Pancreas (tissue), 10 donors: ENCODE measurements at regions not wholly inside any gene's neighbourhood (a gene's known extent, or its start where the extent isn't known, plus 50 kb on each side); places are given as distances from the start of the nearest gene placed in this dataset.

Experiments
- ATAC-seq, 4 donors: fragments of 200-7000 bp; cut with Tn5 transposase; one replicate each; pipeline versions ENCODE4 v1.8.0 to v1.9.1; 2020; ENCODE audit warnings: mild to moderate bottlenecking in 4 of 4, moderate library complexity in 4 of 4
- DNase-seq, 6 donors: peaks; one replicate each; pipeline ENCODE4 v3.0.0-alpha.2; 2020
- FAIRE-seq: peaks from 2 replicates; lab custom pipeline; 2012; peaks lifted over from hg19 to GRCh38; lab: Jason Lieb, UNC
- H3K27ac ChIP-seq, 4 donors: fragments of 200-600 bp; sonication (generic); 1 replicate in 3 of 4; 2 replicates in 1 of 4; pipeline versions ENCODE4 v1.5.0 to v1.8.0; 2020
- H3K27me3 ChIP-seq, 4 donors: fragments of 200-600 bp; one replicate each; pipeline ENCODE4 v1.8.0; 2021
- H3K36me3 ChIP-seq, 3 donors: fragments of 200-600 bp; sonication (generic) in 1 of 3; one replicate each; pipeline versions ENCODE4 v1.5.0 to v1.8.0; 2020 to 2021
- H3K4me1 ChIP-seq, 3 donors: fragments of 200-600 bp; one replicate each; pipeline ENCODE4 v1.8.0; 2021
- H3K4me3 ChIP-seq, 4 donors: fragments of 200-600 bp; sonication (generic) in 2 of 4; one replicate each; pipeline versions ENCODE4 v1.5.0 to v1.8.0; 2020 to 2021
- H3K9me3 ChIP-seq, 4 donors: fragments of 200-600 bp; one replicate each; pipeline ENCODE4 v1.8.0; 2021
- WGBS, 2 donors: extraction: QIAGEN DNeasy Blood & Tissue Kit; methylation state at CpG; one replicate each; pipeline ENCODE4 v1.1.7; 2013; 5-methylcytosine and 5-hydroxymethylcytosine counted together
- intact Hi-C, 3 donors: fragments of 100-400 bp; cut with DNase I; formaldehyde crosslinking; loops; one replicate each; pipeline versions ENCODE4 v1.11.1 to v1.14.2; 2022
- TF ChIP-seq, protein P1 (sequence below), 4 donors: fragments of 200-600 bp; sonication (generic) in 3 of 4; IDR thresholded peaks; one replicate each; pipeline versions ENCODE4 v1.5.0 to v1.8.0; 2021; ENCODE audit warnings: antibody characterized with exemption in 4 of 4
- donor health status: healthy with polysubstance abuse.
- donor health status: DM: no; HTN: no; CAD: no; lungs with moderate emphysema.
- donor health status: DM: no; HTN: no; CAD: no.
- donor health status: control.
- donor health status: control.
- donor health status: Bipolar disorder and iron deficiency.
- donor health status: DM: yes; HTN: yes; CAD: no.
- donor health status: DM: no; HTN: no; CAD: no.
- donor health status: DM: no; HTN: no; CAD: no.
- donor health status: DM: yes; HTN: yes; CAD: no.

DNA sequence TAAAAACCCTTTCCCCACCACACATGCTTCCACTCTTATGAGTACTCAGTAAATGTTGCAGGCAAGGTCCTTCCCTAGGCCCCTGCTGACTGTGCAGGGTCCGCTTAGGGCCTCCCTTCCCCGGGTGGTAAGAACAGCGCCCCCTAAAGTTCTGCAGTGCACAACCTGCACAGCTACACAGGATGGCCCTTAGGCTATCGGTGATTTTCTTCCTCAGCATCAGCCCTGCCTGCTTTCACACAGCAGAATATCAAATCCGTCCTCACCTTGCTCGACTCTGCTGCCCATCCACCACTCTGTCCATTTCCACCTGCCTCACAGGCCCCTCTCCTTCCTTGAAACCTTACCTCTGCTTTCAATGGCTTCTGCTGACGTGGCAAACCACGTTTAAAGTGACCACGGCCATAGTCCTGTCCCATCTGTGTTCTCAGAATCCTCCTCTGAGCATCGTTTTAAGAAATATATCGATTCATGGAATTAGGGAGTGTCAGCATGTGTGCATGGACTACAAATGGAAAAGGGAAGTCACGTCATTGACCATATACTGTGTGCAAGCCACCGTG, 51.4 kb upstream of the TMEM132E start:
- FAIRE-seq (no peak), DNase-seq (no peak), ATAC-seq (no peak)
- TF ChIP-seq, protein P1, sequence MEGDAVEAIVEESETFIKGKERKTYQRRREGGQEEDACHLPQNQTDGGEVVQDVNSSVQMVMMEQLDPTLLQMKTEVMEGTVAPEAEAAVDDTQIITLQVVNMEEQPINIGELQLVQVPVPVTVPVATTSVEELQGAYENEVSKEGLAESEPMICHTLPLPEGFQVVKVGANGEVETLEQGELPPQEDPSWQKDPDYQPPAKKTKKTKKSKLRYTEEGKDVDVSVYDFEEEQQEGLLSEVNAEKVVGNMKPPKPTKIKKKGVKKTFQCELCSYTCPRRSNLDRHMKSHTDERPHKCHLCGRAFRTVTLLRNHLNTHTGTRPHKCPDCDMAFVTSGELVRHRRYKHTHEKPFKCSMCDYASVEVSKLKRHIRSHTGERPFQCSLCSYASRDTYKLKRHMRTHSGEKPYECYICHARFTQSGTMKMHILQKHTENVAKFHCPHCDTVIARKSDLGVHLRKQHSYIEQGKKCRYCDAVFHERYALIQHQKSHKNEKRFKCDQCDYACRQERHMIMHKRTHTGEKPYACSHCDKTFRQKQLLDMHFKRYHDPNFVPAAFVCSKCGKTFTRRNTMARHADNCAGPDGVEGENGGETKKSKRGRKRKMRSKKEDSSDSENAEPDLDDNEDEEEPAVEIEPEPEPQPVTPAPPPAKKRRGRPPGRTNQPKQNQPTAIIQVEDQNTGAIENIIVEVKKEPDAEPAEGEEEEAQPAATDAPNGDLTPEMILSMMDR (IDR thresholded peaks at IDR 0.05): no peak
- Histone ChIP-seq H3K4me3 (no peak overlapping the region), H3K27ac (no peak overlapping the region), H3K4me1 (no peaks in the 10 kb centered on the region), H3K9me3 (no peaks in the 10 kb centered on the region), H3K27me3 (peaks cover 0 to 14% (median 2%) of the 10 kb centered on the region in 4 donors), H3K36me3 (no peaks in the 10 kb centered on the region)
- 47 to 55% methylated on average over 13 of the region's 13 CpGs for WGBS, 2 donors
- intact Hi-C loops: no loop called here

DNA sequence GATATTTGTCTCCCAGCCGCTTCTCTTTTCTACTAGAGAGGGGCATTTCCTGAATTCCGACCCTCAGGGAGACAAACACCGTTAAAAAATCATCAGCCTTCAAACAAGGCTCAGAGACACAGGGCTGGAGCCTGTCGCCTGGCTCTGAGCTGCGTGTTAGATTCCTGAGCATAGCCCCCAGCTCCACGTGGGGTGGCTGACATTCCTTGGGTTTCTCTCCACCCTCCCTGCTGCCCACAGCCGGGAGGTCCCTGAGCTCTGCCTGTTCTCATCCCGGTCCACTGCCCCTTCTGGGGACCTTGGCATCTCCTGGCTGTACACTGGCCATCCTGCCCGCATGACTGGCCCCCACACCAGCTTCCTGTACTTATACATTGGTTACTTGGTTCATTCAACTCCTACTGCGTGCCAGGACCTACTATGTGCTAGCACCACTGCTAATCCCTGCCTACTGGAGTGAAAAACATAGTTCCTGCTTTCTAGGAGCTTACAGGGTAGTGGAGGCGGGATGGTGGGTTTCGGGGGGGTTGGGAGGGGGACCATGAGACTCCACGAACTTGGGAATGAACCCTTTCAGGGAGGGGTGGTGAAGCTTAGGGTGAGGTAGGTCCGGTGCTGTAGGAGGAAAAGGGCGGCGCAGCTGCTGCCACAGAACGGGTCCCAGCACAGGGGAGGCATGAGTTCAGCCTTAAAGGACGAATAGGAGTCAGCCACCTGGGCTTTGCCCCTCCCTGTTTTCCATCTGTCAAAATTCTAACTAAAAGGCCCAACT, 52.1 kb upstream of the TMEM132E start:
- TF ChIP-seq, protein P1 (IDR thresholded peaks at IDR 0.05): no peak
- 30 to 38% methylated on average over 18 of the region's 18 CpGs for WGBS, 2 donors
- FAIRE-seq: no peak
- no peak for ATAC-seq
- intact Hi-C loops: no loop called here
- H3K4me1 ChIP-seq: no peaks in the 10 kb centered on the region
- H3K9me3 ChIP-seq: no peaks in the 10 kb centered on the region
- H3K27ac ChIP-seq: no peak overlapping the region
- H3K27me3 ChIP-seq: peaks cover 0 to 14% (median 2%) of the 10 kb centered on the region in 4 donors
- no peaks in the 10 kb centered on the region for H3K36me3 ChIP-seq
- H3K4me3 ChIP-seq: no peak overlapping the region
- no peak for DNase-seq

DNA sequence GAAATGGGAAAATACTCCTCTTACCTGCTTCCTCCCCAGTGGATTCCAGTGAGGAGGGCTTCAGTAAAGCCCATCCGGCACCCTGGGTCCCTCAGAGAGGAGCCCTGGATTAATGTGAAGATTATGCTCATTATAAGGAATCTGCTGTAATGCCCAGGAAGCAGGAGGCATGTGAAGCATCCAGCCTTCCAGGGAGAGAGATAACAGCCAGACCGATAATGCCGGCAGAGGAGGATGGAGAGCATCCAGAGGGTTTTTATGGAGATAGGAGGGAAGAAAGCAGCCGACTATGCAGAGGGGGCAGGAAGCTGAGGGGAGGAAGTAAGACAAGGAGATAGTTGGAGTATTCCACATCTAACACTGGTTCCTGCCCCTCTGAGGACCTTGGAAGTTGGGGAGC, 53.7 kb upstream of the TMEM132E start:
- no peak for ATAC-seq
- WGBS, 2 donors: 21% methylated on average over 4 of the region's 4 CpGs
- Histone ChIP-seq H3K4me3 (no peak overlapping the region), H3K27ac (no peak overlapping the region), H3K4me1 (no peaks in the 10 kb centered on the region), H3K36me3 (no peaks in the 10 kb centered on the region), H3K9me3 (no peaks in the 10 kb centered on the region), H3K27me3 (peaks cover 0 to 14% (median 2%) of the 10 kb centered on the region in 4 donors)
- no peak for DNase-seq
- TF ChIP-seq, protein P1 (IDR thresholded peaks at IDR 0.05): no peak
- no peak for FAIRE-seq
- intact Hi-C loops: no loop called here

DNA sequence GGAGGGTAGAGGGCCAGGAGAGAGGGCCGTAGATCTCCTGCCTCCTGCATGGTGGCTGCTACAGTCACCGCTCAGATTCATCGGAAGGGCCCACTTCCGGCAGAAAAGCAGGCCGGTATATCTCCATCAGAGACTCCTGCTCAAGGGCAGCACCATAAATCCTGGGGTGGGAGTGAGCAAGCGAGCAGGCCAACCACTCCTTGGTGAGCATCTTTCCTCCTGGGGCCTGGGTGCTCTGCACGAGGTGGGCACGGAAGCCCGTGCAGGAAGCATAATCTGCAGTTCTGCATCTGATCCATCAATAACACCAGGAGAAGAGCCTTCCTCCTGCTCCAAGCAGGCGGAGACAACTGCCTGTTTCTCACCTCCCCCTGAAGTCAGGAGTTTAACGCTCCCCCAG, 57.4 kb upstream of the TMEM132E start:
- ATAC-seq (no peak), FAIRE-seq (no peak), DNase-seq (no peak)
- 69 to 71% methylated on average over 11 of the region's 11 CpGs for WGBS, 2 donors
- no peaks in the 10 kb centered on the region for H3K27me3 ChIP-seq
- no peaks in the 10 kb centered on the region for H3K9me3 ChIP-seq
- intact Hi-C loops: no loop called here
- TF ChIP-seq, protein P1 (IDR thresholded peaks at IDR 0.05): no peak
- H3K4me1 ChIP-seq: no peaks in the 10 kb centered on the region
- no peak overlapping the region for H3K4me3 ChIP-seq
- H3K27ac ChIP-seq: no peak overlapping the region
- no peaks in the 10 kb centered on the region for H3K36me3 ChIP-seq

DNA sequence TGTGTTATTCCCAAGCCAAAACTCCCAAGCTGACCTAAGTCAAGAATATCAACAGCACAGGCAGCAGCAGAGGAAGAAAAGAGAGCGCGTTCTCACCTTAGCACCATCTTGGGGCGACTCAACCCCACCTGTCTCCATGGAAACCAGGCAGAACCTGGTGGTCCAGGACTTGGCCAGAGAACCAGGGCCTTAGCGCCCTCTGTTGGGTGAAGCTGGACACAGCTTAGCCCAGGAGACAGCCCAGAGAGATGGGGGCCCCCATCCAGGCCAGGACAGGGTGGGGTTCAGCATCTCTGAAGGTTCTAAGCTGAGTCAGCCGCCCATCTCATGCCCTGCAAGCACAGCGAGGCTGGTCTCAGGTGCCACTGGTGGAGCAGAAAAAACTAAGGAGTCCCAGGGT, 60.1 kb upstream of the TMEM132E start:
- H3K4me1 ChIP-seq: no peaks in the 10 kb centered on the region
- H3K27me3 ChIP-seq: no peaks in the 10 kb centered on the region
- H3K4me3 ChIP-seq: no peak overlapping the region
- ATAC-seq (no peak), DNase-seq (no peak), FAIRE-seq (no peak)
- 19 to 24% methylated on average over 6 of the region's 6 CpGs for WGBS, 2 donors
- intact Hi-C loops: no loop called here
- TF ChIP-seq, protein P1 (IDR thresholded peaks at IDR 0.05): peak in 1 of 4 donors; percentile 6
- H3K36me3 ChIP-seq: no peaks in the 10 kb centered on the region
- H3K9me3 ChIP-seq: no peaks in the 10 kb centered on the region
- no peak overlapping the region for H3K27ac ChIP-seq
